Astrocyte (in vitro differentiated cells and primary cell): ENCODE measurements at regions not wholly inside any gene's neighbourhood (a gene's known extent, or its start where the extent isn't known, plus 50 kb on each side); places are given as distances from the start of the nearest gene placed in this dataset.
A peak's percentile ranks its signal among the peaks of the same experiment; 100 is the strongest.

Experiments
- DNase-seq: peaks from one replicate; pipeline ENCODE4 v3.0.0-alpha.2; 2010; ENCODE audit warnings: low read depth
- FAIRE-seq: peaks from 2 replicates; lab custom pipeline; 2011; peaks lifted over from hg19 to GRCh38; lab: Jason Lieb, UNC
- H2AFZ ChIP-seq: 2 replicates; pipeline ENCODE4 v1.6.0; 2012; ENCODE audit warnings: low read depth, low read length, inconsistent platforms
- H3K27ac ChIP-seq: 2 replicates; pipeline ENCODE4 v1.5.1; 2011; ENCODE audit warnings: low read depth, low read length, inconsistent platforms
- H3K27me3 ChIP-seq: 2 replicates; pipeline ENCODE4 v1.6.0; 2011; ENCODE audit warnings: low read length, inconsistent platforms; ENCODE audit not compliant: insufficient read depth
- H3K36me3 ChIP-seq: 2 replicates; pipeline ENCODE4 v1.5.1; 2011; ENCODE audit warnings: low read length, inconsistent platforms; ENCODE audit not compliant: insufficient read depth
- H3K4me1 ChIP-seq: 2 replicates; pipeline ENCODE4 v1.5.1; 2011; ENCODE audit warnings: low read length, inconsistent platforms; ENCODE audit not compliant: insufficient read depth
- H3K4me2 ChIP-seq: 2 replicates; pipeline ENCODE4 v1.6.0; 2012; ENCODE audit warnings: low read length, inconsistent platforms
- H3K4me3 ChIP-seq: 2 replicates; pipeline ENCODE4 v1.5.1; 2011; ENCODE audit warnings: low read depth, mild to moderate bottlenecking, low read length, inconsistent platforms; ENCODE audit not compliant: insufficient read depth
- H3K79me2 ChIP-seq: 2 replicates; pipeline ENCODE4 v1.6.0; 2012; ENCODE audit warnings: mild to moderate bottlenecking, low read length, inconsistent platforms; ENCODE audit not compliant: insufficient read depth
- H3K9ac ChIP-seq: 2 replicates; pipeline ENCODE4 v1.6.0; 2012; ENCODE audit warnings: mild to moderate bottlenecking, low read length, inconsistent platforms
- H3K9me3 ChIP-seq: 2 replicates; pipeline ENCODE4 v1.5.1; 2012; ENCODE audit warnings: low read depth, mild to moderate bottlenecking, low read length, inconsistent platforms; ENCODE audit not compliant: insufficient read depth
- H4K20me1 ChIP-seq: 2 replicates; pipeline ENCODE4 v1.6.0; 2012; ENCODE audit warnings: low read length, inconsistent platforms; ENCODE audit not compliant: insufficient read depth
- H3K27ac Mint-ChIP-seq: one replicate; pipeline ENCODE4 v1.8.0; 2021; ENCODE audit warnings: mild to moderate bottlenecking, mixed read lengths; ENCODE audit not compliant: unreplicated experiment
- H3K27me3 Mint-ChIP-seq: one replicate; pipeline ENCODE4 v1.8.0; 2021; ENCODE audit warnings: low read depth, mixed read lengths; ENCODE audit not compliant: unreplicated experiment
- H3K36me3 Mint-ChIP-seq: one replicate; pipeline ENCODE4 v1.8.0; 2021; ENCODE audit warnings: low read depth, mixed read lengths; ENCODE audit not compliant: unreplicated experiment
- H3K4me1 Mint-ChIP-seq: one replicate; pipeline ENCODE4 v1.8.0; 2021; ENCODE audit warnings: low read depth, mixed read lengths; ENCODE audit not compliant: unreplicated experiment
- H3K4me3 Mint-ChIP-seq: one replicate; pipeline ENCODE4 v1.8.0; 2021; ENCODE audit warnings: mild to moderate bottlenecking, moderate library complexity, mixed read lengths; ENCODE audit not compliant: unreplicated experiment
- H3K9me3 Mint-ChIP-seq: one replicate; pipeline ENCODE4 v1.8.0; 2021; ENCODE audit warnings: mild to moderate bottlenecking, mixed read lengths; ENCODE audit not compliant: unreplicated experiment
- EZH2 ChIP-seq: IDR thresholded peaks from 2 replicates; pipeline ENCODE4 v1.6.1; 2012; ENCODE audit warnings: mild to moderate bottlenecking, low read length, inconsistent platforms; ENCODE audit not compliant: insufficient read depth
- TF ChIP-seq, protein P1 (sequence below): IDR thresholded peaks from 2 replicates; pipeline ENCODE4 v1.5.1; 2011; ENCODE audit warnings: low read depth, mild to moderate bottlenecking, inconsistent platforms, low read length, moderate library complexity; ENCODE audit not compliant: insufficient read depth

DNA sequence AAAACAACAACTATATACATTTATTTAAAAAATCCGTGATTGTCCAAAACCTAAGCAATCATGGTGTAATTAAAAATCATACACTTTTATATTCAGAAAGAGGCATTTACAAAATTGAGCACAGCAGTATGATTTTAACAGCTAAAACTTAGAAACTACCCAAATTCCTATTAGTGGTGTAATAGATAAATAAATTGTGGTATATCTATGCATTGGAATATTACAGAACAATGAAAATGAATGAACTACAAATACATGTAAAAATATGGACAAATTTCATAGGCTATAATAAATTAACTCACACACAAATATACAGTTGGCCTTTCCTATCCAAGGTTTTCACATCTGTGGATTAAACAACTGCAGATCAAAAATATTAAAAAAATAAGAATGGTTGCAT lies 700.5 kb upstream of the ARPP21 start:
- Mint-ChIP-seq H3K9me3 (no peaks in the 10 kb centered on the region), H3K27me3 (no peaks in the 10 kb centered on the region), H3K4me1 (peaks cover 8% of the 10 kb centered on the region), H3K4me3 (no peak overlapping the region), H3K36me3 (no peaks in the 10 kb centered on the region), H3K27ac (no peak overlapping the region)
- Histone ChIP-seq H3K79me2 (no peaks in the 10 kb centered on the region), H3K4me3 (no peak overlapping the region), H3K9me3 (no peaks in the 10 kb centered on the region), H3K4me1 (no peaks in the 10 kb centered on the region), H3K36me3 (no peaks in the 10 kb centered on the region), H2AFZ (no peak overlapping the region), H3K4me2 (no peak overlapping the region), H3K27ac (no peak overlapping the region), H3K27me3 (no peaks in the 10 kb centered on the region), H4K20me1 (no peaks in the 10 kb centered on the region), H3K9ac (no peak overlapping the region)
- TF ChIP-seq, protein P1, sequence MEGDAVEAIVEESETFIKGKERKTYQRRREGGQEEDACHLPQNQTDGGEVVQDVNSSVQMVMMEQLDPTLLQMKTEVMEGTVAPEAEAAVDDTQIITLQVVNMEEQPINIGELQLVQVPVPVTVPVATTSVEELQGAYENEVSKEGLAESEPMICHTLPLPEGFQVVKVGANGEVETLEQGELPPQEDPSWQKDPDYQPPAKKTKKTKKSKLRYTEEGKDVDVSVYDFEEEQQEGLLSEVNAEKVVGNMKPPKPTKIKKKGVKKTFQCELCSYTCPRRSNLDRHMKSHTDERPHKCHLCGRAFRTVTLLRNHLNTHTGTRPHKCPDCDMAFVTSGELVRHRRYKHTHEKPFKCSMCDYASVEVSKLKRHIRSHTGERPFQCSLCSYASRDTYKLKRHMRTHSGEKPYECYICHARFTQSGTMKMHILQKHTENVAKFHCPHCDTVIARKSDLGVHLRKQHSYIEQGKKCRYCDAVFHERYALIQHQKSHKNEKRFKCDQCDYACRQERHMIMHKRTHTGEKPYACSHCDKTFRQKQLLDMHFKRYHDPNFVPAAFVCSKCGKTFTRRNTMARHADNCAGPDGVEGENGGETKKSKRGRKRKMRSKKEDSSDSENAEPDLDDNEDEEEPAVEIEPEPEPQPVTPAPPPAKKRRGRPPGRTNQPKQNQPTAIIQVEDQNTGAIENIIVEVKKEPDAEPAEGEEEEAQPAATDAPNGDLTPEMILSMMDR = no peak
- TF ChIP-seq EZH2 = no peak
- FAIRE-seq = no peak
- no peak for DNase-seq

DNA sequence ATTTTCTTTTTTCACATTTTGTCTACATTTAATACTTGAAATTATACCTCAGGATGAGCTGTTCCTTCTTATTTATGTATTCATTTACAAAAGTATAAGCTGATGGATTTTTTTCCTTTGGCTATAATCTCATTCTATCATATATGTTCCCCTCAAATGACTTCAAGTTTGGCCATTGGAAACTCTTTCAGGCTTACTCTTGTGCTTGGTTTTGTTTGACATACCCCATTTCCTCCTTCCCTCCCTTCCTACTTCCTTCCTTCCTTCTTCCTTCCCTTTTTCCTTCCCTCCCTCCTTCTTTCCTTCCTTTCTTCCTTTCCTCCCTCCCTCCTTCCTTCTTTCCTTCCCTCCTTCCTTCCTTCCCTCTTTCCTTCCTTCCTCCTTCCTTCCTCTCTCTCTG lies 697.1 kb upstream of the ARPP21 start:
- Histone ChIP-seq H2AFZ (no peak overlapping the region), H3K27ac (no peak overlapping the region), H3K9ac (no peak overlapping the region), H3K79me2 (no peaks in the 10 kb centered on the region), H3K9me3 (no peaks in the 10 kb centered on the region), H3K4me2 (no peak overlapping the region), H3K4me1 (no peaks in the 10 kb centered on the region), H3K4me3 (no peak overlapping the region), H4K20me1 (no peaks in the 10 kb centered on the region), H3K27me3 (no peaks in the 10 kb centered on the region), H3K36me3 (no peaks in the 10 kb centered on the region)
- Mint-ChIP-seq H3K27me3 (no peaks in the 10 kb centered on the region), H3K36me3 (no peaks in the 10 kb centered on the region), H3K4me1 (peaks cover 10% of the 10 kb centered on the region), H3K9me3 (no peaks in the 10 kb centered on the region), H3K27ac (no peak overlapping the region), H3K4me3 (no peak overlapping the region)
- TF ChIP-seq, protein P1 = no peak
- TF ChIP-seq EZH2 = no peak
- FAIRE-seq (no peak), DNase-seq (no peak)

DNA sequence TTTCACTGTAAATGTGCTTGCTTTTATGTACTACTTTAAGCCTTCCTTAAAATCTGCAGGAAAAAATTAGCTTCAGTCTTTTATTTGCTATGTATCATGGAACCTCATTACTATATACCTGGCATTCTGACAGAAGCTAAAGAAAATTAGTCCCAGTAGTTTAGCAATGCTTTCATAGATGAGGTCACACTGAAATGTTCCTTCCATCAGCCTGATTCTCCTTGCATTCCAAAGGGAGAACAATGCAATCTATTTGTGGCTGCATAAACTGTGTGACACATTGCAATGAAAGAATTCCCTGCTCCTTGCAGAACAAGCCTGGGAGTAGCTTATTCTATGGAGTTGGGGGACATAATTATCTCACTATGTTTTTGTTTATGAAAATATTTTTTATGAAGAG lies 691.5 kb upstream of the ARPP21 start:
- Histone ChIP-seq H3K9ac (peak overlapping the region; percentile 32), H3K4me1 (peaks cover 19% of the 10 kb centered on the region), H3K4me3 (no peak overlapping the region), H3K27ac (peak overlapping the region; percentile 85), H3K4me2 (peak overlapping the region; percentile 47), H3K36me3 (no peaks in the 10 kb centered on the region), H3K79me2 (no peaks in the 10 kb centered on the region), H3K9me3 (no peaks in the 10 kb centered on the region), H4K20me1 (no peaks in the 10 kb centered on the region), H2AFZ (no peak overlapping the region), H3K27me3 (no peaks in the 10 kb centered on the region)
- DNase-seq = peak; percentile 92
- H3K36me3 Mint-ChIP-seq = no peaks in the 10 kb centered on the region
- H3K27ac Mint-ChIP-seq = peak overlapping the region; percentile 98
- TF ChIP-seq, protein P1 = no peak
- TF ChIP-seq EZH2 = no peak
- H3K4me1 Mint-ChIP-seq = peaks cover 24% of the 10 kb centered on the region
- FAIRE-seq = no peak
- no peaks in the 10 kb centered on the region for H3K27me3 Mint-ChIP-seq
- no peaks in the 10 kb centered on the region for H3K9me3 Mint-ChIP-seq
- no peak overlapping the region for H3K4me3 Mint-ChIP-seq
